ENCODE measurements at regions not wholly inside any gene's neighbourhood (a gene's known extent, or its start where the extent isn't known, plus 50 kb on each side); places are given as distances from the start of the nearest gene placed in this dataset.

GRCh38 chr2:33681364-33681757, 82.3 kb upstream of the FAM98A start:
- Mint-ChIP-seq H3K27me3 (ENCODE audit: insufficient read depth, unreplicated experiment) (peaks cover 13% of the 10 kb centered on the region), H3K36me3 (ENCODE audit: insufficient read depth, unreplicated experiment) (no peaks in the 10 kb centered on the region), H3K9me3 (ENCODE audit: unreplicated experiment) (no peaks in the 10 kb centered on the region), H3K4me1 (ENCODE audit: low read depth, unreplicated experiment) (no peaks in the 10 kb centered on the region), H3K27ac (ENCODE audit: unreplicated experiment) (no peak overlapping the region), H3K4me3 (ENCODE audit: unreplicated experiment) (no peak overlapping the region)
- DNase-seq, result no peak
- H3K36me3 ChIP-seq (ENCODE audit: control insufficient read depth, insufficient read depth, low read length), result no peaks in the 10 kb centered on the region
- BruUV-seq (replicated peaks), result no TSS peak
- no peaks in the 10 kb centered on the region; the same call in 1 of the 2 replicates for H3K9me3 ChIP-seq
- ChIA-PET POLR2A (no interaction called here), CTCF (no interaction called here)
- peak; percentile 10 to 19 for TF ChIP-seq CTCF (IDR thresholded peaks at IDR 0.05; ENCODE audit: insufficient read depth in 1 of 2, low read depth in 1 of 2, low read length in 1 of 2, severe bottlenecking in 1 of 2, unreplicated experiment in 1 of 2)
- H3K4me3 ChIP-seq (ENCODE audit: low read depth, low read length), result no peak overlapping the region
- no peaks in the 10 kb centered on the region for H3K27me3 ChIP-seq (replicated peaks; ENCODE audit: control insufficient read depth, insufficient read depth, low read length)
- no peaks in the 10 kb centered on the region for H3K4me1 ChIP-seq
- intact Hi-C loops (cut with micrococcal nuclease; ENCODE audit: unreplicated experiment), result no loop called here

- ChIA-PET CTCF (no interaction called here), POLR2A (no interaction called here)
- Histone ChIP-seq H3K9me3 (no peaks in the 10 kb centered on the region; the same call in 1 of the 2 replicates), H3K4me3 (ENCODE audit: low read depth, low read length) (no peak overlapping the region), H3K36me3 (ENCODE audit: control insufficient read depth, insufficient read depth, low read length) (no peaks in the 10 kb centered on the region), H3K27me3 (replicated peaks; ENCODE audit: control insufficient read depth, insufficient read depth, low read length) (no peaks in the 10 kb centered on the region), H3K4me1 (no peaks in the 10 kb centered on the region)
- Mint-ChIP-seq H3K4me3 (ENCODE audit: unreplicated experiment) (no peak overlapping the region), H3K4me1 (ENCODE audit: low read depth, unreplicated experiment) (no peaks in the 10 kb centered on the region), H3K27me3 (ENCODE audit: insufficient read depth, unreplicated experiment) (peaks cover 13% of the 10 kb centered on the region), H3K36me3 (ENCODE audit: insufficient read depth, unreplicated experiment) (no peaks in the 10 kb centered on the region), H3K9me3 (ENCODE audit: unreplicated experiment) (no peaks in the 10 kb centered on the region), H3K27ac (ENCODE audit: unreplicated experiment) (no peak overlapping the region)
- no peak for TF ChIP-seq CTCF (IDR thresholded peaks at IDR 0.05; ENCODE audit: insufficient read depth in 1 of 2, low read depth in 1 of 2, low read length in 1 of 2, severe bottlenecking in 1 of 2, unreplicated experiment in 1 of 2)
- no peak for DNase-seq
- no TSS peak for BruUV-seq (replicated peaks)
- intact Hi-C loops (cut with micrococcal nuclease; ENCODE audit: unreplicated experiment), result no loop called here
These were observed 81.7 kb upstream of the FAM98A start for GRCh38 chr2:33680644-33681363.

- H3K27me3 ChIP-seq (replicated peaks; ENCODE audit: control insufficient read depth, insufficient read depth, low read length), result no peaks in the 10 kb centered on the region
- ChIA-PET CTCF (no interaction called here), POLR2A (no interaction called here)
- no peak overlapping the region for H3K4me3 ChIP-seq (ENCODE audit: low read depth, low read length)
- no peak for TF ChIP-seq CTCF (IDR thresholded peaks at IDR 0.05; ENCODE audit: insufficient read depth in 1 of 2, low read depth in 1 of 2, low read length in 1 of 2, severe bottlenecking in 1 of 2, unreplicated experiment in 1 of 2)
- no peak for DNase-seq
- Mint-ChIP-seq H3K4me3 (ENCODE audit: unreplicated experiment) (no peak overlapping the region), H3K4me1 (ENCODE audit: low read depth, unreplicated experiment) (no peaks in the 10 kb centered on the region), H3K36me3 (ENCODE audit: insufficient read depth, unreplicated experiment) (no peaks in the 10 kb centered on the region), H3K27ac (ENCODE audit: unreplicated experiment) (no peak overlapping the region), H3K27me3 (ENCODE audit: insufficient read depth, unreplicated experiment) (peaks cover 9% of the 10 kb centered on the region), H3K9me3 (ENCODE audit: unreplicated experiment) (no peaks in the 10 kb centered on the region)
- H3K36me3 ChIP-seq (ENCODE audit: control insufficient read depth, insufficient read depth, low read length), result no peaks in the 10 kb centered on the region
- no peaks in the 10 kb centered on the region for H3K4me1 ChIP-seq
- BruUV-seq (replicated peaks), result no TSS peak
- intact Hi-C loops (cut with micrococcal nuclease; ENCODE audit: unreplicated experiment), result loop anchor here (10.0 kb wide), 1 partner anchor 1436 kb away; no protein-coding TSS in a partner anchor
- H3K9me3 ChIP-seq, result no peaks in the 10 kb centered on the region
These were observed 79.3 kb upstream of the FAM98A start for GRCh38 chr2:33678436-33678835.

Data from Caco-2 (cell line).